Neural cell (in vitro differentiated cells): ENCODE measurements at regions not wholly inside any gene's neighbourhood (a gene's known extent, or its start where the extent isn't known, plus 50 kb on each side); places are given as distances from the start of the nearest gene placed in this dataset.
A peak's percentile ranks its signal among the peaks of the same experiment; 100 is the strongest.
"Not testable (repeated sequence)": the region's sequence is repeated elsewhere in the genome, so short reads cannot be mapped to it uniquely, and the experiment has no call there.

Experiments
- H2AFZ ChIP-seq: fragments of 200-600, 300-800 bp; sonication (generic), shearing (Covaris generic); 2 replicates; pipeline ENCODE4 v1.6.0; 2014; ENCODE audit warnings: low read depth, mild to moderate bottlenecking, antibody characterized with exemption, low read length, moderate library complexity
- H3F3A ChIP-seq: fragments of 200-600 bp; shearing (Covaris generic); 2 replicates; pipeline ENCODE4 v1.6.1; 2016; ENCODE audit warnings: mild to moderate bottlenecking, moderate library complexity, mixed read lengths, antibody characterized with exemption, low read length; ENCODE audit not compliant: insufficient read depth, poor library complexity, severe bottlenecking
- H3K27ac ChIP-seq: fragments of 200-600, 300-800 bp; sonication (generic), shearing (Covaris generic); 2 replicates; pipeline ENCODE4 v1.5.1; 2014; ENCODE audit warnings: mild to moderate bottlenecking, low read length, moderate library complexity
- H3K27me3 ChIP-seq: fragments of 300-800, 200-600 bp; sonication (generic), shearing (Covaris generic); 2 replicates; pipeline ENCODE4 v1.6.0; 2014; ENCODE audit warnings: mild to moderate bottlenecking, low read depth, low read length, moderate library complexity; ENCODE audit not compliant: insufficient read depth
- H3K36me3 ChIP-seq: fragments of 300-800, 200-600 bp; sonication (generic), shearing (Covaris generic); 2 replicates; pipeline ENCODE4 v1.5.1; 2014; ENCODE audit warnings: mild to moderate bottlenecking, antibody characterized with exemption, low read length, moderate library complexity; ENCODE audit not compliant: insufficient read depth
- H3K4me2 ChIP-seq: fragments of 300-800, 200-600 bp; sonication (generic), shearing (Covaris generic); 2 replicates; pipeline ENCODE4 v1.6.0; 2014; ENCODE audit warnings: mild to moderate bottlenecking, low read length
- H3K4me3 ChIP-seq: fragments of 300-800, 200-600 bp; sonication (generic), shearing (Covaris generic); 2 replicates; pipeline ENCODE4 v1.5.1; 2014; ENCODE audit warnings: mild to moderate bottlenecking, low read length, moderate library complexity
- H3K79me2 ChIP-seq: fragments of 200-600 bp; shearing (Covaris generic); replicated peaks from 2 replicates; pipeline ENCODE4 v1.6.0; 2014; ENCODE audit warnings: mild to moderate bottlenecking, low read length, moderate library complexity; ENCODE audit not compliant: insufficient read depth
- H3K9ac ChIP-seq: fragments of 300-800, 200-600 bp; sonication (generic), shearing (Covaris generic); 2 replicates; pipeline ENCODE4 v1.6.1; 2016; ENCODE audit warnings: mild to moderate bottlenecking, low read length, mixed read lengths
- H3K9me2 ChIP-seq: fragments of 200-600 bp; shearing (Covaris generic); 2 replicates; pipeline ENCODE4 v1.6.1; 2016; ENCODE audit warnings: mild to moderate bottlenecking, low read length, mixed read lengths; ENCODE audit not compliant: insufficient read depth
- H3K9me3 ChIP-seq: fragments of 200-600, 300-800 bp; sonication (generic), shearing (Covaris generic); 2 replicates; pipeline ENCODE4 v1.6.1; 2016; ENCODE audit warnings: mild to moderate bottlenecking, mixed run types, low read length, moderate library complexity, mixed read lengths
- H4K20me1 ChIP-seq: fragments of 200-600 bp; shearing (Covaris generic); 2 replicates; pipeline ENCODE4 v1.6.1; 2016; ENCODE audit warnings: mild to moderate bottlenecking, mixed run types; ENCODE audit not compliant: insufficient read depth
- CTCF ChIP-seq: fragments of 450-650 bp; IDR thresholded peaks from 2 replicates; pipeline ENCODE4 v1.5.1; 2014; ENCODE audit warnings: antibody characterized with exemption, mild to moderate bottlenecking, moderate library complexity; ENCODE audit not compliant: poor library complexity, severe bottlenecking
- EP300 ChIP-seq: fragments of 450-650 bp; conservative IDR thresholded peaks from 2 replicates; pipeline ENCODE4 v1.6.1; 2014; ENCODE audit warnings: antibody characterized with exemption, mild to moderate bottlenecking, moderate library complexity; ENCODE audit not compliant: poor library complexity, severe bottlenecking
- EZH2 ChIP-seq: fragments of 200-600, 300-800 bp; shearing (Covaris generic), sonication (generic); IDR thresholded peaks from 2 replicates; pipeline ENCODE4 v1.6.1; 2014; ENCODE audit warnings: antibody characterized with exemption, low read length, borderline replicate concordance, mild to moderate bottlenecking; ENCODE audit not compliant: insufficient read depth, poor library complexity, severe bottlenecking
- MXI1 ChIP-seq: fragments of 450-650 bp; conservative IDR thresholded peaks from 2 replicates; pipeline ENCODE4 v1.6.1; 2014; ENCODE audit warnings: antibody characterized with exemption, mild to moderate bottlenecking; ENCODE audit not compliant: poor library complexity, severe bottlenecking
- POLR2AphosphoS5 ChIP-seq: IDR thresholded peaks from 2 replicates; pipeline ENCODE4 v1.6.1; 2012
- RAD21 ChIP-seq: fragments of 450-650 bp; conservative IDR thresholded peaks from 2 replicates; pipeline ENCODE4 v1.6.1; 2014; ENCODE audit warnings: antibody characterized with exemption, mild to moderate bottlenecking, moderate library complexity
- SMC3 ChIP-seq: fragments of 450-650 bp; conservative IDR thresholded peaks from 2 replicates; pipeline ENCODE4 v1.6.1; 2014; ENCODE audit warnings: antibody characterized with exemption, mild to moderate bottlenecking, moderate library complexity; ENCODE audit not compliant: poor library complexity
- TAF1 ChIP-seq: IDR thresholded peaks from 2 replicates; pipeline ENCODE4 v1.6.1; 2012; ENCODE audit warnings: low read depth
- TF ChIP-seq, protein P1 (sequence below): IDR thresholded peaks from 2 replicates; pipeline ENCODE4 v1.6.1; 2012; ENCODE audit warnings: borderline replicate concordance

DNA sequence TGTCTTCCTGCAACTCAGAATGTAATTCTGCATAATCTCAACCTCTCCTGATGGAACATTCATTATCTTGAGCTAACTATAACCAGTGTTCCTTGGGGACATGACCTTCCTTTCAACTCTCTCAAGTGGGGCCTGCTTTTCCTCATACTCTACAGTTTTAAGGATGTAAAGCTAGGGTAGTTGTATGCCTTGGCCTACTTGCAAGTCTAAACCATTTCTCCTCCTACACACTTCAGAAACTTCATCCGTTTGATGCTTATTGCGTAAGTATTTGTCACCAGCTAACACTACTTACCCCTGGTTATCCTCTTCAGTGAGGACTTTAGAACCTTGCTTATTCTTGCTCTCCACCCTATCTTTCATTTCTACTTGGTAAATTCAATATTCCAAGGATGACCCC lies 548.9 kb downstream of the HINT1 start:
- Histone ChIP-seq H3K9me2 (no peaks in the 10 kb centered on the region), H2AFZ (no peak overlapping the region), H3K4me3 (no peak overlapping the region), H3K36me3 (no peaks in the 10 kb centered on the region), H3K9me3 (no peaks in the 10 kb centered on the region), H3K4me2 (no peak overlapping the region), H3K27ac (no peak overlapping the region), H3K79me2 (no peaks in the 10 kb centered on the region), H3F3A (no peaks in the 10 kb centered on the region), H4K20me1 (no peaks in the 10 kb centered on the region), H3K27me3 (no peaks in the 10 kb centered on the region), H3K9ac (no peak overlapping the region)
- no peak for TF ChIP-seq POLR2AphosphoS5
- TF ChIP-seq CTCF = no peak
- TF ChIP-seq EP300 = no peak
- no peak for TF ChIP-seq RAD21

DNA sequence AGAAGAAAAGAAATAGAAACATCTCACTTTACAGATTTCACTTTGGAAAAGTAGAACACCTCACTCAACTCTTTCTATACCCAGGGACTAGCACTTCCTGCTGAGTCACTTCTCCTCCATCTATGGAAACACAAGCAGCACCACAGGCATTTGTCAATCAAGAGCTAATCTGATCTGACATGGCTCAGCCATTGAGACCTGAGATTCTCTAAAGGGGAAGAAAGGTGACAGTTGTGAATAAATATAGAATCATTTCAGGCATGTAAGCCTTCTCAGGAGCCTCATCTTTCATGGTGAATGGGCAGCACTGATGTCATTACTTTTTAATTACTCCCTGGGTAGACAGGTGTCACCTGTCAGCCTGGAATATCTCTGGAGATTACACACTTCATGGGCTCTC lies 559.8 kb downstream of the HINT1 start:
- Histone ChIP-seq H3F3A (no peaks in the 10 kb centered on the region), H3K9me2 (no peaks in the 10 kb centered on the region), H3K79me2 (no peaks in the 10 kb centered on the region), H3K4me3 (no peak overlapping the region), H4K20me1 (no peaks in the 10 kb centered on the region), H3K9me3 (no peaks in the 10 kb centered on the region), H2AFZ (no peak overlapping the region), H3K9ac (no peak overlapping the region), H3K27me3 (no peaks in the 10 kb centered on the region), H3K4me2 (no peak overlapping the region), H3K27ac (no peak overlapping the region), H3K36me3 (no peaks in the 10 kb centered on the region)
- TF ChIP-seq MXI1 = no peak
- TF ChIP-seq EP300 = peak; percentile 96
- TF ChIP-seq POLR2AphosphoS5 = peak; percentile 81
- no peak for TF ChIP-seq EZH2
- no peak for TF ChIP-seq RAD21
- TF ChIP-seq SMC3 = no peak
- no peak for TF ChIP-seq CTCF
- TF ChIP-seq, protein P1, sequence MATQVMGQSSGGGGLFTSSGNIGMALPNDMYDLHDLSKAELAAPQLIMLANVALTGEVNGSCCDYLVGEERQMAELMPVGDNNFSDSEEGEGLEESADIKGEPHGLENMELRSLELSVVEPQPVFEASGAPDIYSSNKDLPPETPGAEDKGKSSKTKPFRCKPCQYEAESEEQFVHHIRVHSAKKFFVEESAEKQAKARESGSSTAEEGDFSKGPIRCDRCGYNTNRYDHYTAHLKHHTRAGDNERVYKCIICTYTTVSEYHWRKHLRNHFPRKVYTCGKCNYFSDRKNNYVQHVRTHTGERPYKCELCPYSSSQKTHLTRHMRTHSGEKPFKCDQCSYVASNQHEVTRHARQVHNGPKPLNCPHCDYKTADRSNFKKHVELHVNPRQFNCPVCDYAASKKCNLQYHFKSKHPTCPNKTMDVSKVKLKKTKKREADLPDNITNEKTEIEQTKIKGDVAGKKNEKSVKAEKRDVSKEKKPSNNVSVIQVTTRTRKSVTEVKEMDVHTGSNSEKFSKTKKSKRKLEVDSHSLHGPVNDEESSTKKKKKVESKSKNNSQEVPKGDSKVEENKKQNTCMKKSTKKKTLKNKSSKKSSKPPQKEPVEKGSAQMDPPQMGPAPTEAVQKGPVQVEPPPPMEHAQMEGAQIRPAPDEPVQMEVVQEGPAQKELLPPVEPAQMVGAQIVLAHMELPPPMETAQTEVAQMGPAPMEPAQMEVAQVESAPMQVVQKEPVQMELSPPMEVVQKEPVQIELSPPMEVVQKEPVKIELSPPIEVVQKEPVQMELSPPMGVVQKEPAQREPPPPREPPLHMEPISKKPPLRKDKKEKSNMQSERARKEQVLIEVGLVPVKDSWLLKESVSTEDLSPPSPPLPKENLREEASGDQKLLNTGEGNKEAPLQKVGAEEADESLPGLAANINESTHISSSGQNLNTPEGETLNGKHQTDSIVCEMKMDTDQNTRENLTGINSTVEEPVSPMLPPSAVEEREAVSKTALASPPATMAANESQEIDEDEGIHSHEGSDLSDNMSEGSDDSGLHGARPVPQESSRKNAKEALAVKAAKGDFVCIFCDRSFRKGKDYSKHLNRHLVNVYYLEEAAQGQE = peak; percentile 21
- TF ChIP-seq TAF1 = no peak

DNA sequence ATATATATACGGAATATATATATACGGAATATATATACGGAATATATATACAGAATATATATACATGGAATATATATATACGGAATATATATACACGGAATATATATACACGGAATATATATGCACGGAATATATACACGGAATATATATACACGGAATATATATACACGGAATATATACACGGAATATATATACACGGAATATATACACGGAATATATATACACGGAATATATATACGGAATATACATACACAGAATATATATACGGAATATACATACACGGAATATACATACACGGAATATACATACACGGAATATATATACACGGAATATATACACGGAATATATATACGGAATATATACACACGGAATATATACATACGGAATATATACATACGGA lies 568.4 kb downstream of the HINT1 start:
- not testable (repeated sequence) for H3F3A ChIP-seq, H3K9me3 ChIP-seq, H2AFZ ChIP-seq, H3K27me3 ChIP-seq, H3K9ac ChIP-seq, H3K9me2 ChIP-seq, H3K27ac ChIP-seq, H3K36me3 ChIP-seq, H3K4me3 ChIP-seq, H4K20me1 ChIP-seq, H3K79me2 ChIP-seq, H3K4me2 ChIP-seq
